IPS DF 19.7 (cell line): ENCODE measurements at regions not wholly inside any gene's neighbourhood (a gene's known extent, or its start where the extent isn't known, plus 50 kb on each side); places are given as distances from the start of the nearest gene placed in this dataset.
"Not testable (repeated sequence)": the region's sequence is repeated elsewhere in the genome, so short reads cannot be mapped to it uniquely, and the experiment has no call there.

Experiments used
- DNase-seq: peaks from one replicate; pipeline ENCODE4 v3.0.0-alpha.2; 2013; ENCODE audit warnings: low read depth, low spot score

GRCh38 chr12:23245186-23245585, 620.2 kb downstream of the ETNK1 start:
- DNase-seq = no peak

- DNase-seq = no peak
Observed at GRCh38 chr12:23253191-23253590, 628.2 kb downstream of the ETNK1 start.

- not testable (repeated sequence) for DNase-seq
Observed at GRCh38 chr12:23253910-23254309, 628.9 kb downstream of the ETNK1 start.

GRCh38 chr12:23259558-23259957, 634.6 kb downstream of the ETNK1 start:
- DNase-seq = no peak

- DNase-seq = no peak
Observed at GRCh38 chr12:23262670-23263069, 637.7 kb downstream of the ETNK1 start.

GRCh38 chr12:23277831-23278230, 652.9 kb downstream of the ETNK1 start:
- no peak for DNase-seq

GRCh38 chr12:23281295-23281694, 656.3 kb downstream of the ETNK1 start:
- DNase-seq = no peak

GRCh38 chr12:23282701-23283100, 657.7 kb downstream of the ETNK1 start:
- DNase-seq = no peak

- not testable (repeated sequence) for DNase-seq
Observed at GRCh38 chr12:23285764-23286530, 661.0 kb downstream of the ETNK1 start.

- no peak for DNase-seq
Observed at GRCh38 chr12:23290627-23291330, 658.7 kb downstream of the SOX5 start.

GRCh38 chr12:23303220-23303619, 646.2 kb downstream of the SOX5 start:
- DNase-seq = no peak

- DNase-seq = no peak
Observed at GRCh38 chr12:23303821-23304220, 645.6 kb downstream of the SOX5 start.

- DNase-seq = no peak
Observed at GRCh38 chr12:23333938-23334337, 615.5 kb downstream of the SOX5 start.

GRCh38 chr12:23335593-23335992, 613.9 kb downstream of the SOX5 start:
- DNase-seq = no peak

- DNase-seq = no peak
Observed at GRCh38 chr12:23337213-23337612, 612.3 kb downstream of the SOX5 start.

GRCh38 chr12:23340351-23340750, 609.1 kb downstream of the SOX5 start:
- no peak for DNase-seq

- DNase-seq = no peak
Observed at GRCh38 chr12:23342407-23342806, 607.1 kb downstream of the SOX5 start.

- no peak for DNase-seq
Observed at GRCh38 chr12:23349564-23349963, 599.9 kb downstream of the SOX5 start.

GRCh38 chr12:23350808-23351207, 598.7 kb downstream of the SOX5 start:
- no peak for DNase-seq

GRCh38 chr12:23352670-23353069, 596.8 kb downstream of the SOX5 start:
- no peak for DNase-seq

- no peak for DNase-seq
Observed at GRCh38 chr12:23354800-23355199, 594.7 kb downstream of the SOX5 start.

- DNase-seq = no peak
Observed at GRCh38 chr12:23356440-23356839, 593.0 kb downstream of the SOX5 start.
